ENCODE measurements at regions not wholly inside any gene's neighbourhood (a gene's known extent, or its start where the extent isn't known, plus 50 kb on each side); places are given as distances from the start of the nearest gene placed in this dataset.
"Not testable (repeated sequence)": the region's sequence is repeated elsewhere in the genome, so short reads cannot be mapped to it uniquely, and the experiment has no call there.

- Mint-ChIP-seq H3K27me3 (no peaks in the 10 kb centered on the region), H3K27ac (no peak overlapping the region), H3K4me3 (no peak overlapping the region), H3K4me1 (ENCODE audit: low read depth) (no peaks in the 10 kb centered on the region), H3K36me3 (ENCODE audit: low read depth) (no peaks in the 10 kb centered on the region), H3K9me3 (peaks cover 2% of the 10 kb centered on the region)
- H3K9me3 ChIP-seq (ENCODE audit: control insufficient read depth in 1 of 2, insufficient read depth in 1 of 2, low read length in 2 of 2) = peaks cover 4 to 6% of the 10 kb centered on the region in 2 experiments
- intact Hi-C loops (cut with DNase I, micrococcal nuclease) = no loop called here
- H3K4me1 ChIP-seq (ENCODE audit: insufficient read depth, low read length) = no peaks in the 10 kb centered on the region
- DNase-seq = no peak
- CTCF ChIA-PET = no interaction called here
- no peaks in the 10 kb centered on the region for H3K36me3 ChIP-seq (ENCODE audit: insufficient read depth, low read length)
- H3K27ac ChIP-seq (ENCODE audit: low read depth in 1 of 2, low read length in 2 of 2) = no peak overlapping the region
- H3K4me3 ChIP-seq (ENCODE audit: low read length) = no peak overlapping the region
- no peak for TF ChIP-seq CTCF (IDR thresholded peaks at IDR 0.05)
- POLR2A ChIA-PET = no interaction called here
- no peaks in the 10 kb centered on the region for H3K27me3 ChIP-seq (ENCODE audit: control insufficient read depth in 1 of 2, insufficient read depth in 2 of 2, low read length in 2 of 2)
- no peak for ATAC-seq (ENCODE audit: poor library complexity)
These were observed 372.3 kb downstream of the CPS1 start for GRCh38 chr2:210928714-210929113.

- Histone ChIP-seq H3K4me1 (ENCODE audit: insufficient read depth, low read length) (no peaks in the 10 kb centered on the region), H3K27ac (ENCODE audit: low read depth in 1 of 2, low read length in 2 of 2) (no peak overlapping the region), H3K9me3 (ENCODE audit: control insufficient read depth in 1 of 2, insufficient read depth in 1 of 2, low read length in 2 of 2) (peaks cover 0 to 3% of the 10 kb centered on the region in 2 experiments), H3K4me3 (ENCODE audit: low read length) (no peak overlapping the region), H3K36me3 (ENCODE audit: insufficient read depth, low read length) (no peaks in the 10 kb centered on the region), H3K27me3 (ENCODE audit: control insufficient read depth in 1 of 2, insufficient read depth in 2 of 2, low read length in 2 of 2) (no peaks in the 10 kb centered on the region)
- CTCF ChIA-PET = no interaction called here
- H3K9me3 Mint-ChIP-seq = peaks cover 8% of the 10 kb centered on the region
- POLR2A ChIA-PET = no interaction called here
- no peak for ATAC-seq (ENCODE audit: poor library complexity)
- H3K36me3 Mint-ChIP-seq (ENCODE audit: low read depth) = no peaks in the 10 kb centered on the region
- H3K4me3 Mint-ChIP-seq = no peak overlapping the region
- no peak for DNase-seq
- no peaks in the 10 kb centered on the region for H3K27me3 Mint-ChIP-seq
- no peaks in the 10 kb centered on the region for H3K4me1 Mint-ChIP-seq (ENCODE audit: low read depth)
- intact Hi-C loops (cut with DNase I, micrococcal nuclease) = no loop called here
- TF ChIP-seq CTCF (IDR thresholded peaks at IDR 0.05) = no peak
- no peak overlapping the region for H3K27ac Mint-ChIP-seq
These were observed 381.8 kb downstream of the CPS1 start for GRCh38 chr2:210938228-210938627.

GRCh38 chr2:210946395-210946794 is 390.0 kb downstream of the CPS1 start:
- ChIA-PET POLR2A (no interaction called here), CTCF (no interaction called here)
- no peaks in the 10 kb centered on the region for H3K9me3 ChIP-seq (ENCODE audit: control insufficient read depth in 1 of 2, insufficient read depth in 1 of 2, low read length in 2 of 2)
- Mint-ChIP-seq H3K4me3 (no peak overlapping the region), H3K36me3 (ENCODE audit: low read depth) (no peaks in the 10 kb centered on the region), H3K9me3 (peaks cover 2% of the 10 kb centered on the region), H3K4me1 (ENCODE audit: low read depth) (no peaks in the 10 kb centered on the region), H3K27me3 (no peaks in the 10 kb centered on the region), H3K27ac (no peak overlapping the region)
- no peaks in the 10 kb centered on the region for H3K4me1 ChIP-seq (ENCODE audit: insufficient read depth, low read length)
- no peak overlapping the region for H3K27ac ChIP-seq (ENCODE audit: low read depth in 1 of 2, low read length in 2 of 2)
- no peak overlapping the region for H3K4me3 ChIP-seq (ENCODE audit: low read length)
- no peaks in the 10 kb centered on the region for H3K27me3 ChIP-seq (ENCODE audit: control insufficient read depth in 1 of 2, insufficient read depth in 2 of 2, low read length in 2 of 2)
- ATAC-seq (ENCODE audit: poor library complexity) (no peak), DNase-seq (no peak)
- no peaks in the 10 kb centered on the region for H3K36me3 ChIP-seq (ENCODE audit: insufficient read depth, low read length)
- TF ChIP-seq CTCF (IDR thresholded peaks at IDR 0.05) = no peak
- intact Hi-C loops (cut with DNase I, micrococcal nuclease) = no loop called here

DNA sequence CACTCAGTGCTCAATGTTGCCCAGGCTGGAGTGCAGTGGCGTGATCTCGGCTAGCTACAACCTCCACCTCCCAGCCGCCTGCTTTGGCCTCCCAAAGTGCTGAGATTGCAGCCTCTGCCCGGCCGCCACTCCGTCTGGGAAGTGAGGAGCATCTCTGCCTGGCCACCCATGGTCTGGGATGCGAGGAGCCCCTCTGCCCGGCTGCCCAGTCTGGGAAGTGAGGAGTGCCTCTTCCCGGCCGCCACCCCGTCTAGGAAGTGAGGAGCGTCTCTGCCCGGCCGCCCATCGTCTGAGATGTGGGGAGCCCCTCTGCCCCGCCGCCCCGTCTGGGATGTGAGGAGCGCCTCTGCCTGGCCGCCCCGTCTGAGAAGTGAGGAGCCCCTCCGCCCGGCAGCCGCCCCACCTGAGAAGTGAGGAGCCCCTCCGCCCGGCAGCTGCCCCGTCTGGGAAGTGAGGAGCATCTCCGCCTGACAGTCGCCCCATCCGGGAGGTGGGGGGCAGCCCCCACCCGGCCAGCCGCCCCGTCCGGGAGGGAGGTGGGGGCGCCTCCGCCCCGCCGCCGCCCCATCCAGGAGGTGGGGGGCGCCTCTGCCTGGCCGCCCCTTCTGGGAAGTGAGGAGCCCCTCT is 394.1 kb downstream of the CPS1 start:
- DNase-seq; H3K4me3 Mint-ChIP-seq; H3K27me3 ChIP-seq (ENCODE audit: control insufficient read depth in 1 of 2, insufficient read depth in 2 of 2, low read length in 2 of 2); H3K27me3 Mint-ChIP-seq; H3K4me1 ChIP-seq (ENCODE audit: insufficient read depth, low read length); H3K4me1 Mint-ChIP-seq (ENCODE audit: low read depth); POLR2A ChIA-PET; ATAC-seq (ENCODE audit: poor library complexity); H3K36me3 Mint-ChIP-seq (ENCODE audit: low read depth); intact Hi-C loops (cut with DNase I, micrococcal nuclease); H3K36me3 ChIP-seq (ENCODE audit: insufficient read depth, low read length); H3K27ac Mint-ChIP-seq; H3K9me3 Mint-ChIP-seq; H3K9me3 ChIP-seq (ENCODE audit: control insufficient read depth in 1 of 2, insufficient read depth in 1 of 2, low read length in 2 of 2); CTCF ChIA-PET; H3K27ac ChIP-seq (ENCODE audit: low read depth in 1 of 2, low read length in 2 of 2); H3K4me3 ChIP-seq (ENCODE audit: low read length): not testable (repeated sequence)

All from CD4-positive, alpha-beta T cell (primary cell).